ENCODE measurements at regions not wholly inside any gene's neighbourhood (a gene's known extent, or its start where the extent isn't known, plus 50 kb on each side); places are given as distances from the start of the nearest gene placed in this dataset.

GRCh38 chr6:50330963-50331362 is 281.2 kb upstream of the DEFB112 start:
- Histone ChIP-seq H3K4me1 (ENCODE audit: control insufficient read depth in 1 of 2, insufficient read depth in 2 of 2, low read depth in 1 of 2, low read length in 1 of 2) (no peaks in the 10 kb centered on the region), H3K79me2 (ENCODE audit: insufficient read depth) (no peaks in the 10 kb centered on the region), H3K36me3 (replicated peaks in 1 of 2; ENCODE audit: control insufficient read depth in 1 of 2, insufficient read depth in 2 of 2, low read length in 1 of 2) (no peaks in the 10 kb centered on the region), H3K9ac (no peak overlapping the region), H3K9me3 (no peaks in the 10 kb centered on the region), H2AFZ (ENCODE audit: low read depth) (no peak overlapping the region), H3K4me3 (ENCODE audit: low read depth in 2 of 2, low read length in 1 of 2) (no peak overlapping the region), H3K27me3 (ENCODE audit: insufficient read depth) (no peaks in the 10 kb centered on the region), H3K4me2 (no peak overlapping the region), H3F3A (replicated peaks; ENCODE audit: insufficient read depth) (no peaks in the 10 kb centered on the region), H3K9me2 (no peaks in the 10 kb centered on the region), H4K20me1 (ENCODE audit: insufficient read depth) (no peaks in the 10 kb centered on the region), H3K27ac (ENCODE audit: low read depth in 2 of 2, low read length in 1 of 2) (no peak overlapping the region)
- ChIA-PET CTCF (no interaction called here), POLR2A (no interaction called here)
- no peak for DNase-seq
- WGBS (ENCODE audit: low lambda C conversion rate) = 78% methylated on average over 3 of the region's 3 CpGs
- TF ChIP-seq SIN3A (IDR thresholded peaks at IDR 0.05; ENCODE audit: borderline replicate concordance, low read depth, low read length) (no peak), YY1 (IDR thresholded peaks at IDR 0.05; ENCODE audit: low read depth) (no peak), GABPA (IDR thresholded peaks at IDR 0.05; ENCODE audit: low read depth) (no peak), EZH2phosphoT487 (IDR thresholded peaks at IDR 0.05; ENCODE audit: borderline replicate concordance, low read depth) (no peak), JUND (IDR thresholded peaks at IDR 0.05) (no peak), CTCF (IDR thresholded peaks at IDR 0.05) (no peak), RXRA (IDR thresholded peaks at IDR 0.05; ENCODE audit: borderline replicate concordance, low read depth) (no peak)

- no peaks in the 10 kb centered on the region for H3K4me1 ChIP-seq (ENCODE audit: control insufficient read depth in 1 of 2, insufficient read depth in 2 of 2, low read depth in 1 of 2, low read length in 1 of 2)
- H4K20me1 ChIP-seq (ENCODE audit: insufficient read depth) = no peaks in the 10 kb centered on the region
- H3K9me2 ChIP-seq = no peaks in the 10 kb centered on the region
- CTCF ChIA-PET = no interaction called here
- DNase-seq = no peak
- no peaks in the 10 kb centered on the region for H3K9me3 ChIP-seq
- no peak overlapping the region for H2AFZ ChIP-seq (ENCODE audit: low read depth)
- no peak overlapping the region for H3K4me2 ChIP-seq
- no peak overlapping the region for H3K9ac ChIP-seq
- 66% methylated on average over 4 of the region's 4 CpGs for WGBS (ENCODE audit: low lambda C conversion rate)
- no peak overlapping the region for H3K27ac ChIP-seq (ENCODE audit: low read depth in 2 of 2, low read length in 1 of 2)
- no peak overlapping the region for H3K4me3 ChIP-seq (ENCODE audit: low read depth in 2 of 2, low read length in 1 of 2)
- POLR2A ChIA-PET = no interaction called here
- H3F3A ChIP-seq (replicated peaks; ENCODE audit: insufficient read depth) = no peaks in the 10 kb centered on the region
- H3K36me3 ChIP-seq (replicated peaks in 1 of 2; ENCODE audit: control insufficient read depth in 1 of 2, insufficient read depth in 2 of 2, low read length in 1 of 2) = no peaks in the 10 kb centered on the region
- no peak for TF ChIP-seq CTCF (IDR thresholded peaks at IDR 0.05)
- H3K79me2 ChIP-seq (ENCODE audit: insufficient read depth) = no peaks in the 10 kb centered on the region
- no peaks in the 10 kb centered on the region for H3K27me3 ChIP-seq (ENCODE audit: insufficient read depth)
These were observed 284.0 kb upstream of the DEFB112 start for GRCh38 chr6:50333696-50334095.
